Esophagus mucosa (tissue), 1 donor: ENCODE measurements at regions not wholly inside any gene's neighbourhood (a gene's known extent, or its start where the extent isn't known, plus 50 kb on each side); places are given as distances from the start of the nearest gene placed in this dataset.
A peak's percentile ranks its signal among the peaks of the same experiment; 100 is the strongest.

ENCODE experiments used
- ATAC-seq: fragments of 200-7000 bp; cut with Tn5 transposase; one replicate; pipeline ENCODE4 v1.9.1; 2020
- donor health status: DM: yes; HTN: yes; CAD: no.

DNA sequence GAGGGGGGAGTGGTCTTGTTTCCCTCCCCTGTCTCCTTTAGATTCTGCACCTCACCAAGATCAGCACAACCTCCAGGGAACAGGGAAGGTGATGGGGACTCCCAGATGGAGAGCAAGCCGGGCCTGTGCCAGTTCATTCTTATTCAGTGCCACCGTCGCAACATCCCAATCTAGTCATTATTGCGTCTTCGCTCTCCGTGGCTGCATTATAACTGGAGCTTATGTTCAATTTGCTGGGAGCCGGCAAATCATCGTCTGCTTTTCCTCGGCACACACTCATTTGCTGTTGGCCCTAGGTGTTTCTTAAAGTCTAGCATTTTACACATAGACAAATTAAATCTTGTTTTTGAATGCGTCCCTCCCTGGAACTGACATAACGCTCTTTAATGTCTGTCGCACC is 1269.7 kb downstream of the BRD1 start:
- no peak for ATAC-seq

- no peak for ATAC-seq
Measured at GRCh38 chr22:48557473-48557872, 1270.2 kb downstream of the BRD1 start.

GRCh38 chr22:48556751-48557150 is 1270.9 kb downstream of the BRD1 start:
- ATAC-seq = no peak

- ATAC-seq = no peak
Measured at GRCh38 chr22:48556222-48556621, 1271.5 kb downstream of the BRD1 start.

- ATAC-seq = no peak
Measured at GRCh38 chr22:48555606-48556005, 1272.1 kb downstream of the BRD1 start.

GRCh38 chr22:48554893-48555572 is 1272.6 kb downstream of the BRD1 start:
- ATAC-seq = no peak

DNA sequence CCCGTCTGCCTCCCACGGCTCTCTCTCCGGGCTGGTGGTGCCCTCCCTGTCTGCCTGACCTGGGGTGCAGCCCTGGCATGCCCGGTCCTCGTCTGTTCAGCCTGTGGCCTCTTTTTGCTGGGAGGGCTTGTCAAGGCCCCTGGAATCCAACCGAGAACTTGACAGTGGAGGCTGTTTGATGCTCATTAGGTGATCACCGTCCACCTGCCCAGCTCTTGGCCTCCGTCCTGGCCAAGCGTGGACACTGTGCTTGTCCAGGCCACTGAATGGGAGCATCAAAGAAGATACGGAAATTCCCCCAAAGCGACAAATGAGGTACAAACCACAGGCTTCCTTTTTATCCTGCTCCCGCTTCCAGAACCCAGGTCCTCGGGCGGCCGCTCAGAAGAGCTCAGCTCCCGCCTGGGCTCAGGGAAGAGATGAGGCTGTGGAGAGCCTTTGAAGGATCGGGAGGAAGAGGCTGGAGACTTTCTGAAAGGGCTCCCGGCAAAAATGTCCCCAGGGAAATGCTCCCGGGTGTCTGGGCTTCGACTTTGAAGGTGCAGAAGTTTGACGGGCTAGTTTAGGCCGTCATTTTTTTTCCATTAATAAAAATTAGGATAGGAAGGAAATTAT is 1273.9 kb downstream of the BRD1 start:
- ATAC-seq = no peak

DNA sequence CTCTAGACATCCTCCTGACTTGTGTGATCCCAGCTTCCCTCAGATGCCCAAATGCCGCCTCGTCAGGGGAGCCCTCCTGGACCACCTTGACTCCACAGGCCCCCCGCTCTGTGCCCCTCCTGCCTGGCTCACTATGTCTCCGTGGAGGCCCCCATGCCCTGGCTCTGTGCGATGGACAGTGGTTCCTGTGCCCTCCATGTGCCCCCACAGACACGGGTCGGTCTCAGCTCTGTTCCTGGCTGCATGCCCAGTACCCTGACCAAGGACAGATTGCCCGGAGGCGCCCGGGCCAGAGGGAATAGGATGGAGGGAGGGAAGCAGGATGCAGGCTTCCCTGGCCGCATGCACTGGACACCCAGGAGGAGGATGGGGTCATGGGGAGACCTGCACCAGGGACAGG is 1274.6 kb downstream of the BRD1 start:
- ATAC-seq = no peak

DNA sequence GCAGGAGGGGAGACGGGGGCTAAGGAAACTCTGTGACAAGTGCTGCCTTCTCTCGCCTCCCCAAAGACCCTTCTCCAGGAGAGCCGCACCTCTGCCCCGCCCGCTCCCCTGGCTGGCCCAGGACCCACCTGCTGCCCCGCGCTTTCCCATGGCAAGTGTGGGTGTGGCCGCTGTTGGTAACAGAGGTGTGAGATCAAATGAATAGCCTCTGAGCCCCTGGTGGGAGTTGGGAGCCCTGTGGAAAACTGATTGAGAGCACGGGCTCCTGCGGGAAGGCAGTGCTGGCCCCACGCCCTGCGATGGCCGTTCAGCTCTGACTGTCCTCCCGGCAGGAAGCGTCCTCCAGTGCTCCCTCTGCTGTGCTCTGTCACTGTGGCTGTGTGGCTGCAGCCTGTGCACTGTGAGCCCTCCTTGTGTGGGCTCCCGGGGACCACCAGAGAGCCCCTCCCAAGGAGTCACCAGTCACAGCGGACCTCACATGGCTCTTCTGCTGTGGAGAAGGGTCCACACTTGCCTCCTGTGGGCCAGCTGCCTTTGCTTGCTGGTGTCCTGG is 1275.9 kb downstream of the BRD1 start:
- ATAC-seq = no peak

- ATAC-seq = no peak
Measured at GRCh38 chr22:48551061-48551460, 1276.6 kb downstream of the BRD1 start.

DNA sequence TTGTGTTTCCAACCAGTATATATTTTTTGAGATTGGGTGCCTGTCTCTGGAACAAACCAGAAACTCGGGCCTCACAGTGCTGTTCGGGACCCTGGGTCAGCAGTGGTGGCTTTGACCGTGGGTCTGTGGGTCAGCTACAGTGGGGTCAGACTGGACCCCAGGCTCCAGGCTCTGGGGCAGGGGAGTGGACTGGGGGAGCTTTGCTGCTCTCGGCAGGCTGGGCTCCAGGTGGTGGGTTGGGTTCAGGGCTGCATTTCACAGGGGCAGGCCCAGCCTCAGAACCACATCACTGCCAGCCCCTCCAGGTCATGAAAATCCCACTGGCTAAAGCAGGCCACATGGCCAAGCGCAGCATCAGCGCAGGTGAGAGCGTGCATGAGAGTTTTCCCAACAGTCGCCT is 1279.3 kb downstream of the BRD1 start:
- no peak for ATAC-seq

DNA sequence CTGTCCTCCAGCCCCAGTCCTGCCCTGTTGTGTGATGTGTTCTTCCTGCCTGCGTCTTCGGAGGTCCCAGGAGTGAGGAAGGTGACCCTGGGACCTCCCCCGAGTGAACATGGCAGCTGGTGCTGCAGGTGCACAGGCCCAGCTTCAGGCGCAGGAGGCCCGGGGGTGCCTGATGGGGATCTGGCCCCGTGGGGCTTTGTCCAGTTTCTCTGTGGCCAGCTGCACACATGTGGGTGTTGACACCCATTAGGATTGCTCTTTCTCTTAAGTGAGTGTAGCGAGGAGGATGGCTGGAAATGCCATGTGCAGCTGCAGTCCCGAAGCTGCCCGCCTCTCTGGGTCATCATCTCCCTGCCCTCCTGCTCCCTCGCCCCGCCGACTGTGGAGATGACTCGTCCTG is 1279.7 kb downstream of the BRD1 start:
- no peak for ATAC-seq

DNA sequence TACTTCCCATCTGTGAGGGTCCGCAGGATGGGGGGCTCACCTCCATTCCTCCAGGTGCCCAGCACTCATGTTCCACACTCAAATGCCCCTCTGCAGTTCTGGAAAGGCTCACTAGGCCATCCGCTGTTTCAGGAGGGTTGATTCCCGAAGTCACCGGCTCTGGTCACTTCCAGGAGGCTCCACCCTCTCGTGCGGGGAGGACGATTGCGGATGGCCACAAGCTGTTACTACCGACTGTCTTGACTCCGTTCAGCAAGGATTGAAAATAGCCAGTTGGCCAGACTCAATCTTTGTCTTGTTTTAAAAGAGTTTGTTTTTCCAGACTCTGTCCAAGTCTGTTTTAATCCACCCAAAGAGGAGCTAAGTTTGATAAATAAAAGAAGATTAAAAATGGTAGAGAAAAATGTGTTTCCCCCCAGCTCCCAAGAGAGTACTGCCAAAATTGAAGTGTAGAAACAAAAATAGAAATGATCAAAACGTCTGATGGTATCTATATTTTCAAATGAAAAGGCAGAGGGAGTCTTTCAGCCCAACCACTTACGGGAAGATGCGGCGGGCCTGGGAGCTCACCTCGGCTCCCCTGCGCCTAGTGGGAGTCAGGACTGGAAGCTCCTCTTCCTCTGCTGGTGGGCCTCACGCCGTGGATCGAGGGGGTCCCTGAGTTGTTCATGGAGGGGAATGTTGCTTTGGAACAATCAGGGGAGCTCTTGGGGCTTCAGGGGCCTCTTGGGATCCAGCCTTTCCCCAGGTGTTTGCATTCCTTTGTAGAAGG is 1280.8 kb downstream of the BRD1 start:
- no peak for ATAC-seq

DNA sequence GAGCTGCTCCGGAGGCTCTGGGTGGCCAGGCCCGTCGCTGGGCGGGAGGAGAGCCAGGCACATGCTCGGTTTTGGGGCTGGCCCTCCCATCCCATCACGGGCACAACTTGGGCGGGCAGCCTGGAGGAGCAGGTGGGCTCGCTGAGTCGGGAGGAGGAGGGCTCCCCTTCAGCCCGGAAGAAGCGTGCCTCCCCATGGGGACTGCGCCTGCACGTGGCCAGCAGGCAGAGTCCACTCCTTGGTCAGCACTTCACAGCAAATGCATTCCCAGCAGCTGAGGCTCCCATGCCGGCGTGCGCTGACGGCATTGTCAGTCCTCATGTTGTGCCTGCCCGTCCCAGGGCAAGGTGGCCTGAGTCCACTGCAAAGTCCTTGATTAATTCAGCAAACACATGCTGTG is 1281.7 kb downstream of the BRD1 start:
- ATAC-seq = no peak

DNA sequence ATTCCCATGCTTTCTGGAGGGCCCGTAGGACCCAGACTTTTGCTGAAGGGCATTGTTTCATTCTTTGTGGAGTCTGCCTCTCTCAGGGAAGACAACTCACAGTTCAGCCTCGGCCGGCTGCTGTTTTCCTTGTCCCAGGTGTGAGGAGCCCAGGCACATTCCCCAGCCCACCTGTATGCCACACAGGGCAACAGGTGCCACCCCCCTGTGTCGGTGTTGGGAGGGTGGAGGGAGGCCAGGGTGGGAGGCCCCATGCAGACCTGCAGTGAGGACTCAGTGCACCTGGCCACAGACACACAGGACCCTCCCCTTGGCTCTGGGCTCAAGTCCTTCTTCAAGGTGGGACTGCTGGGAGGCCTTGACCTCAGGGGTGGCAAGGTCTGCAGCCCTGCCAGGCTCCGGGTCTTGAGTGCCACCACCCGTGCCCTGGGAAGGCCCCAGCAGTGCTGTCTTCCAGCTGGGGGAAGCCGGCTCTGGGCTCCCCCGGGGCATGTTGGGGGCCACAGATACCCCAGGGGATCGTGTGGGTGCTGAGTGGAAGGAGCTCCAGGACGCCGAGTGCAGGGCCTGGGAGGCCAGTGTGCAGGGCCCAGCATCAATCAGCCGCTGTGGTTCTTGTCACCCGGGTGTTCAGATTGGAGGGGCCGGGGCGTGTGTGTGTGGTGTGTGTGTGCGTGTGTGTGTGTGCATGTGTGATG is 1286.1 kb downstream of the BRD1 start:
- ATAC-seq = no peak

GRCh38 chr22:48539261-48539660 is 1288.4 kb downstream of the BRD1 start:
- no peak for ATAC-seq

DNA sequence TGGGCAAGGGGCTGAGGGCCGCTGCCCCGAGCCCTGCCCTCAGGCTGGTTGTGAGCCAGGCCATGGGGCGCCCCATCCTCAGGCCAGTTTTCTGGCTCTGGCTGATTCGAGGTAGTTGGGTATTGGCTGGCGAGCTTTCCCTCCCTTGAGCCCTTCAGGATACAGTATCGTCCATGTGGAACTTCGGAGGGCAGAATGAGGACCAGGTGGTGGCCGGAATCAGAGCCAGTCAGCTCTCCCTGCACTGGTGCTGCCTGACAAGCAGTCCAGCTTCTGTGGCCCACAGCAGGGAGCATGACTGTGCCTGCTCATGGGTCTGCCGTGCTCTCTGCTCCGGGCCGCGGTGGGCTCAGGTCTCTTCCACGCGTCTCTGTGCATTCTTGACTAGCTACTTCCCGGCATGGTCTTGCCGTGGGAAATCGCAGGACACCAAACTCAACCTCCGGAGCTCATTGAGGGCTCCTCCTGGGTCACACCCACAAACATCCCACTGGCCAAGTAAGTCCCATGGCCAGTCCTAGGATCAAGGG is 1289.3 kb downstream of the BRD1 start:
- ATAC-seq = no peak

GRCh38 chr22:48537343-48537680 is 1290.4 kb downstream of the BRD1 start:
- ATAC-seq = no peak

DNA sequence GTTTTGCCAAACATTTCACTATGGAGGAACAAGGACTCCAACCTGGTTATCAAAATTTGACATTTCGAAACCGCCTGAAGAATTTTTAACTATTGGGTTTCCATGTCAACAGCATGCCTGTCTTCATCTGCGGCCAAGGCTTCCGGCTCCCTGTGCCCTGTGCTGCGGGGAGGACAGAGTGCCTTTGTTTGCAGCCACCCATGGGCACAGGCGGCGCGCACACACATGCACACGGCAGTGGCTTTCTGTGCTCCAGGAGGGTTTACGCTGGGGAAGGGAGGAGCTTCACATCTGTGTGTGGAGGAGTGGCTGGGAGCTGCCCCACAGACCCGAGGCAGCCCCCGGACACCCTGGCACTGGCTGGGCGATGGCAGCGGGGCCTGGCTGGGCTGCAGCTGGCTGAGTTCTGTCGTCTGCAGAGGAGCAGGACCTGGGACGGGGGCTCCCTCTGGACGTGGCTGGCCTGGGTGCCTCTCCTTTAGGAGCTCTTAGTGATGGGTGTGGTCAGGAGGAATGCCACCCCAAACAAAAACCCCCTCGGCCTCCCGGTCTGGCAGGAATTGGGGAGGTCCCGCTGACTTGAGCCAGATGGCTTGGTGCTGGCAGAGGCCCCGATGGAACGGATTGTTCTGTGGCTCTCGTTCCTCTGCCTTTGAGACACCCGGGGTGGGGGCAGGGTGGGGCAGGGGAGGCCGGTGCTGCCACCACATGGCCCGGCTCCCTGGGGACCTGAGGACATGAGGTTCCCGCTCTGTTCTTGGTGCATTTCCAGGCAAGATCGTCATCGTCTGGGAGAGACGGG is 1290.9 kb downstream of the BRD1 start:
- ATAC-seq = peak; percentile 31

- no peak for ATAC-seq
Measured at GRCh38 chr22:48535868-48536540, 1291.7 kb downstream of the BRD1 start.

DNA sequence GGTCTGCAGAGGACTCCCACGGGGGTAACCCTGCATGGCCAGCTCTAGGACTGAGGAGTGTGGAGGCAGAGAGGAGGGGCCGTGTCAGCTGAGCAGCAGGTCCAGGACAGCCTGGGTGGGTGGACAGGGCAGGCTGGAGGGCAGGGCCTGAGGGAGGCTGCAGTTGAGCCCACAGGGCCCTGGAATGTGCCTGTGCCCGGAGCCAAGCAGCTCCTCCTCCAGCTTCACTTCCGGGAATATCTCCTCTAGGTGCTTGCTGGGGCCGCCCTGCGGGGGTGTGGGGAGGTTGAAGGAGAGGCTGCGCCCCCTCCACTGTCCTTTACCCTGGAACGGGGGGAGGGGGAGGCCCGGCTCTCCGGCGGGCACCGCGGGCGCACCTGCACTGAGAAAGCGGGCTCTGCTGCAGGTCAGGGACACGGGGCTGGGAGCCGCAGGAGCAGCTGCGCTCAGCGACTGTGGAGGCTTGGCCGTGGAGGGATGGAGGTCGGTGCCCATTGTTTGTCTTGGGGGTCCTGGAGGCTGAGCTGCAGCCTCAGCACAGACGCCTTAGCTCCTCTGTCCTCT is 1293.2 kb downstream of the BRD1 start:
- ATAC-seq = no peak
